ENCODE measurements at regions not wholly inside any gene's neighbourhood (a gene's known extent, or its start where the extent isn't known, plus 50 kb on each side); places are given as distances from the start of the nearest gene placed in this dataset.
"Not testable (repeated sequence)": the region's sequence is repeated elsewhere in the genome, so short reads cannot be mapped to it uniquely, and the experiment has no call there.

DNA sequence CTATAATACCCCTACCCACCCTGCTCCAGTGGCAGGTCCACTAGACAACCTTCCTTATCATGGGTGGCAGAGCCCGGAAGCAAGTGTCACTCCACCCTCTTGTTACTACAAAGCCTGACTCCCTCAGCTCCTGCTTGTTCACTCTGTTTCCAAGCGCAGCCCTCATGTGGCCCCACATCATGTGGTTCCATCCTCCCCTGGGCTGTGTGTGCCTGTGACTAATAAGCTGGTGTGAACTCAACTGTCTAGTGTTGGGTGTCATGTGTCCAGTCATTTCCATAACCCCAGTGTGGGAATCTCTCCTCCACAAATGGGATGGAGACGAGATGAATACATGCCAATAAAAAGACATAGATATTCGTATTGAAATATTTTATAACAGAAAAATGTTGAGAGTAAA lies 87.0 kb downstream of the GOLGA8T start:
- TF ChIP-seq, protein P1, sequence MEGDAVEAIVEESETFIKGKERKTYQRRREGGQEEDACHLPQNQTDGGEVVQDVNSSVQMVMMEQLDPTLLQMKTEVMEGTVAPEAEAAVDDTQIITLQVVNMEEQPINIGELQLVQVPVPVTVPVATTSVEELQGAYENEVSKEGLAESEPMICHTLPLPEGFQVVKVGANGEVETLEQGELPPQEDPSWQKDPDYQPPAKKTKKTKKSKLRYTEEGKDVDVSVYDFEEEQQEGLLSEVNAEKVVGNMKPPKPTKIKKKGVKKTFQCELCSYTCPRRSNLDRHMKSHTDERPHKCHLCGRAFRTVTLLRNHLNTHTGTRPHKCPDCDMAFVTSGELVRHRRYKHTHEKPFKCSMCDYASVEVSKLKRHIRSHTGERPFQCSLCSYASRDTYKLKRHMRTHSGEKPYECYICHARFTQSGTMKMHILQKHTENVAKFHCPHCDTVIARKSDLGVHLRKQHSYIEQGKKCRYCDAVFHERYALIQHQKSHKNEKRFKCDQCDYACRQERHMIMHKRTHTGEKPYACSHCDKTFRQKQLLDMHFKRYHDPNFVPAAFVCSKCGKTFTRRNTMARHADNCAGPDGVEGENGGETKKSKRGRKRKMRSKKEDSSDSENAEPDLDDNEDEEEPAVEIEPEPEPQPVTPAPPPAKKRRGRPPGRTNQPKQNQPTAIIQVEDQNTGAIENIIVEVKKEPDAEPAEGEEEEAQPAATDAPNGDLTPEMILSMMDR (IDR thresholded peaks at IDR 0.05; ENCODE audit: insufficient read depth, low read length), result not testable (repeated sequence)
- not testable (repeated sequence) for TF ChIP-seq POLR2AphosphoS5, GABPA (IDR thresholded peaks at IDR 0.05; ENCODE audit: low read depth)
- TF ChIP-seq, protein P2, sequence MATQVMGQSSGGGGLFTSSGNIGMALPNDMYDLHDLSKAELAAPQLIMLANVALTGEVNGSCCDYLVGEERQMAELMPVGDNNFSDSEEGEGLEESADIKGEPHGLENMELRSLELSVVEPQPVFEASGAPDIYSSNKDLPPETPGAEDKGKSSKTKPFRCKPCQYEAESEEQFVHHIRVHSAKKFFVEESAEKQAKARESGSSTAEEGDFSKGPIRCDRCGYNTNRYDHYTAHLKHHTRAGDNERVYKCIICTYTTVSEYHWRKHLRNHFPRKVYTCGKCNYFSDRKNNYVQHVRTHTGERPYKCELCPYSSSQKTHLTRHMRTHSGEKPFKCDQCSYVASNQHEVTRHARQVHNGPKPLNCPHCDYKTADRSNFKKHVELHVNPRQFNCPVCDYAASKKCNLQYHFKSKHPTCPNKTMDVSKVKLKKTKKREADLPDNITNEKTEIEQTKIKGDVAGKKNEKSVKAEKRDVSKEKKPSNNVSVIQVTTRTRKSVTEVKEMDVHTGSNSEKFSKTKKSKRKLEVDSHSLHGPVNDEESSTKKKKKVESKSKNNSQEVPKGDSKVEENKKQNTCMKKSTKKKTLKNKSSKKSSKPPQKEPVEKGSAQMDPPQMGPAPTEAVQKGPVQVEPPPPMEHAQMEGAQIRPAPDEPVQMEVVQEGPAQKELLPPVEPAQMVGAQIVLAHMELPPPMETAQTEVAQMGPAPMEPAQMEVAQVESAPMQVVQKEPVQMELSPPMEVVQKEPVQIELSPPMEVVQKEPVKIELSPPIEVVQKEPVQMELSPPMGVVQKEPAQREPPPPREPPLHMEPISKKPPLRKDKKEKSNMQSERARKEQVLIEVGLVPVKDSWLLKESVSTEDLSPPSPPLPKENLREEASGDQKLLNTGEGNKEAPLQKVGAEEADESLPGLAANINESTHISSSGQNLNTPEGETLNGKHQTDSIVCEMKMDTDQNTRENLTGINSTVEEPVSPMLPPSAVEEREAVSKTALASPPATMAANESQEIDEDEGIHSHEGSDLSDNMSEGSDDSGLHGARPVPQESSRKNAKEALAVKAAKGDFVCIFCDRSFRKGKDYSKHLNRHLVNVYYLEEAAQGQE (IDR thresholded peaks at IDR 0.05; ENCODE audit: insufficient replicate concordance, low read depth), result not testable (repeated sequence)
